Omental fat pad (tissue), 3 donors: ENCODE measurements at regions not wholly inside any gene's neighbourhood (a gene's known extent, or its start where the extent isn't known, plus 50 kb on each side); places are given as distances from the start of the nearest gene placed in this dataset.

Experiments used
- ATAC-seq: fragments of 150-250 bp; one replicate; pipeline ENCODE4 v1.9.1; 2016; ENCODE audit warnings: mild to moderate bottlenecking, moderate library complexity; ENCODE audit not compliant: low FRiP score
- DNase-seq: peaks from one replicate; pipeline ENCODE4 v3.0.0-alpha.2; 2019; ENCODE audit warnings: low spot score
- CTCF ChIP-seq, 3 donors: fragments of 450-650 bp; IDR thresholded peaks; one replicate each; pipeline ENCODE4 v1.5.1; 2016 to 2017; ENCODE audit warnings: antibody characterized with exemption in 3 of 3, mild to moderate bottlenecking in 3 of 3, moderate library complexity in 2 of 3

DNA sequence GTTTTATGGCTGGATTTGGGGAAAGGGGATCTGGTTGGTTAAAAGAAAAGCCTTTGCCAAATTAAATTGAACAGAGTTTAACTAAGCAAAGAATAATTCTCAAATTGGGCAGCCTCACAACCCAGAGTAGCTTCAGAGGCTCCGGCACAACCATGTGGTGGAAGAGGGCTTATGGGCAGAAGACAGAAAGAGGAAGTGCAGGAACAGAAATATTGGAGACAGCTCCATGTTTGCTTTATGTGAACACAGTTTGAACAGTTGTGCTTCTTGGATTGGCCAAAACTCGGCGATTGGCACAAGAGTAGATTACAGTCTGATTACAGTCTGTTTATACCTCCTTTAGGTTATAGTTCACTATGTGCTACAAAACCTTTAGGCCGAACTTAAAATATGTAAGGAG lies 562.7 kb downstream of the TRIML1 start:
- no peak for DNase-seq
- ATAC-seq = no peak
- no peak for TF ChIP-seq CTCF (IDR thresholded peaks at IDR 0.05)

- TF ChIP-seq CTCF (IDR thresholded peaks at IDR 0.05) = no peak
- ATAC-seq (no peak), DNase-seq (no peak)
Observed at GRCh38 chr4:188704288-188704687, 565.0 kb downstream of the TRIML1 start.

DNA sequence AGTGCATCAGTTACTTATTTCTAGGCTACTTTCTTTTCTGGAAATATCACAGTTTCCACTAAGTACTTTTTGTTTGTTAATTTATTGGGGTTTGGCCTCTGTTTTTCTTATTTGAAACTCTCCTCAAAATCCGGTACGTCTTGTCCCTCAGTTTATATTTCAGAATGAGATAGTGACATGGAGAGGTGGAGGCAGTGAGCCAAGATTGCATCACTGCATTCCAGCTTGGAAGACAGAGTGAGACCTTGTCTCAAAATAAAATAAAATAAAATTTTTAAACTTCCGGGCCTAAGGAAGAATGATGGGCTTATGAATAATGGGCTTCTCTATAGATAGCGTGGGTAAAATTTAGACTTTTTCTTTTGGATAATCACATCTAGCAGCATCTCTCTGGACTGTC lies 567.8 kb downstream of the TRIML1 start:
- no peak for TF ChIP-seq CTCF (IDR thresholded peaks at IDR 0.05)
- DNase-seq (no peak), ATAC-seq (no peak)

GRCh38 chr4:188714501-188714900 lies 575.3 kb downstream of the TRIML1 start:
- no peak for TF ChIP-seq CTCF (IDR thresholded peaks at IDR 0.05)

GRCh38 chr4:188714907-188715306 lies 575.7 kb downstream of the TRIML1 start:
- DNase-seq (no peak), ATAC-seq (no peak)
- TF ChIP-seq CTCF (IDR thresholded peaks at IDR 0.05) = no peak

More at GRCh38 chr4:188714501-188714900, 575.3 kb downstream of the TRIML1 start:
- DNase-seq (no peak), ATAC-seq (no peak)

GRCh38 chr4:188717661-188718060 lies 578.4 kb downstream of the TRIML1 start:
- TF ChIP-seq CTCF (IDR thresholded peaks at IDR 0.05) = no peak
- no peak for ATAC-seq

GRCh38 chr4:188719794-188720193 lies 580.6 kb downstream of the TRIML1 start:
- no peak for DNase-seq
- no peak for TF ChIP-seq CTCF (IDR thresholded peaks at IDR 0.05)
- ATAC-seq = no peak

More at GRCh38 chr4:188717661-188718060, 578.4 kb downstream of the TRIML1 start:
- DNase-seq = no peak
